ENCODE measurements at regions not wholly inside any gene's neighbourhood (a gene's known extent, or its start where the extent isn't known, plus 50 kb on each side); places are given as distances from the start of the nearest gene placed in this dataset.

DNA sequence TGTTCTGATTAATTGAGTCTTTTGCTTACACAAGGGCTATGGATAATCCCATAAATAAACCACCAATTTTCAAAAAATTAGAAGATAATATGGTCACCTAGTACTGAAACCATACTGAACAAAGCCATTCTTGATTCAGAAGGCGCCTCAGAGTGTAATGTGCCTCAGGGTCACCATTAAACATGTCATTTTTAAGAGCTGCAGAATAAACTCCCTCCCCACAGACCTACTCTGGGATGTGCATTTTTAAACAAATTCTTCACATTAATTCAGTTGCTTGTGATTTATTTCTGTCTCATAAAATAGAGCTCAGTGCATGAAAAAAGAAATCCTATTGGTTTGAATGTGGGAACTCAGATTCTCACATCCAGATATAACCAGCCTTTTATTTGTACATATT lies 202.1 kb upstream of the HEY2 start:
- Histone ChIP-seq H3K27ac (no peak overlapping the region), H3K4me3 (ENCODE audit: low read depth in 1 of 2, low read length in 1 of 2) (no peak overlapping the region), H3K4me1 (ENCODE audit: control insufficient read depth in 1 of 2, insufficient read depth in 1 of 2, low read depth in 1 of 2, low read length in 1 of 2) (no peaks in the 10 kb centered on the region), H3K27me3 (no peaks in the 10 kb centered on the region), H3K9me3 (no peaks in the 10 kb centered on the region), H3K36me3 (no peaks in the 10 kb centered on the region)
- no peak for TF ChIP-seq CTCF (IDR thresholded peaks at IDR 0.05)

DNA sequence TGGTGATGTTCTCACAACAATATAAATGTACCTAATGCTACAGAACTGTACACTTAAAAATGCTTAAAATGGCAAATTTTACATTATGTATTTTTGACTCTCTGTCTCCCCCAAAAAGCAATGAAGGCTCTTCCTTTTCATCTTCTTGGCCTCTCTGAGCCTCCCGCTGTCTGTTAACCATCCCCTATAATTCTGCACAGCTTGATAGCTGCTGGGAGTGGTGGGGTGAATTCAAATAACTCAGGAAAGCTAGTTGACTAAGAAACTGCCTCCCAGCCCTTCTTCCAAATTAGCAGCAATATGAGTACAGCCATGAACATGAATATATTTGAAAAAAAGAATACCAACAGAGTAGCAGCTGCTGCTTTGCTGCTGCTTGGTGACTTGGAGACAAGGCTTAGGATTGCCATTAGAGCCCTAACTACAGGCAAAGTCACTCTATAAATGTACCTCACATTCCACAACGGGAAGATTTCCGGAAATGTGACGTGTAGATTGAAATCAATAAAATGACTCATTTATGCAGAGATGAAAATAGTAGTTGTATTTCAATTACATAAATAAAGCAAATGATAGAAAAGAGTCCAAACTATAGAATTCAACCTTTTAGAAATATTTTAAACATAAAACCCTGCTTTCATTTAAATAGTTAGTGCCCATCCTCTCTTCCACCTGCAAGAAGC lies 200.1 kb upstream of the HEY2 start:
- no peak overlapping the region for H3K27ac ChIP-seq
- H3K27me3 ChIP-seq = no peaks in the 10 kb centered on the region
- no peak overlapping the region for H3K4me3 ChIP-seq (ENCODE audit: low read depth in 1 of 2, low read length in 1 of 2)
- H3K9me3 ChIP-seq = no peaks in the 10 kb centered on the region
- H3K4me1 ChIP-seq (ENCODE audit: control insufficient read depth in 1 of 2, insufficient read depth in 1 of 2, low read depth in 1 of 2, low read length in 1 of 2) = no peaks in the 10 kb centered on the region
- no peaks in the 10 kb centered on the region for H3K36me3 ChIP-seq
- TF ChIP-seq CTCF (IDR thresholded peaks at IDR 0.05) = no peak

GRCh38 chr6:125550892-125551291 lies 198.5 kb upstream of the HEY2 start:
- no peak overlapping the region for H3K4me3 ChIP-seq (ENCODE audit: low read depth in 1 of 2, low read length in 1 of 2)
- peaks cover 13% of the 10 kb centered on the region for H3K27me3 ChIP-seq
- no peaks in the 10 kb centered on the region for H3K36me3 ChIP-seq
- H3K9me3 ChIP-seq = no peaks in the 10 kb centered on the region
- no peak overlapping the region for H3K27ac ChIP-seq
- TF ChIP-seq CTCF (IDR thresholded peaks at IDR 0.05) = no peak
- H3K4me1 ChIP-seq (ENCODE audit: control insufficient read depth in 1 of 2, insufficient read depth in 1 of 2, low read depth in 1 of 2, low read length in 1 of 2) = no peaks in the 10 kb centered on the region

- TF ChIP-seq CTCF (IDR thresholded peaks at IDR 0.05) = no peak
- Histone ChIP-seq H3K9me3 (no peaks in the 10 kb centered on the region), H3K27me3 (peaks cover 13% of the 10 kb centered on the region)
These were observed 196.6 kb upstream of the HEY2 start for GRCh38 chr6:125552819-125553218.

GRCh38 chr6:125554456-125554855 lies 195.0 kb upstream of the HEY2 start:
- Histone ChIP-seq H3K4me1 (ENCODE audit: control insufficient read depth in 1 of 2, insufficient read depth in 1 of 2, low read depth in 1 of 2, low read length in 1 of 2) (no peaks in the 10 kb centered on the region), H3K27me3 (peaks cover 13% of the 10 kb centered on the region), H3K27ac (no peak overlapping the region), H3K36me3 (no peaks in the 10 kb centered on the region), H3K4me3 (ENCODE audit: low read depth in 1 of 2, low read length in 1 of 2) (no peak overlapping the region), H3K9me3 (no peaks in the 10 kb centered on the region)
- no peak for TF ChIP-seq CTCF (IDR thresholded peaks at IDR 0.05)

More at GRCh38 chr6:125552819-125553218, 196.6 kb upstream of the HEY2 start:
- no peak overlapping the region for H3K27ac ChIP-seq
- H3K36me3 ChIP-seq = no peaks in the 10 kb centered on the region
- no peaks in the 10 kb centered on the region for H3K4me1 ChIP-seq (ENCODE audit: control insufficient read depth in 1 of 2, insufficient read depth in 1 of 2, low read depth in 1 of 2, low read length in 1 of 2)
- H3K4me3 ChIP-seq (ENCODE audit: low read depth in 1 of 2, low read length in 1 of 2) = no peak overlapping the region

Measured in neutrophil (primary cell).